ENCODE measurements at regions not wholly inside any gene's neighbourhood (a gene's known extent, or its start where the extent isn't known, plus 50 kb on each side); places are given as distances from the start of the nearest gene placed in this dataset.

DNA sequence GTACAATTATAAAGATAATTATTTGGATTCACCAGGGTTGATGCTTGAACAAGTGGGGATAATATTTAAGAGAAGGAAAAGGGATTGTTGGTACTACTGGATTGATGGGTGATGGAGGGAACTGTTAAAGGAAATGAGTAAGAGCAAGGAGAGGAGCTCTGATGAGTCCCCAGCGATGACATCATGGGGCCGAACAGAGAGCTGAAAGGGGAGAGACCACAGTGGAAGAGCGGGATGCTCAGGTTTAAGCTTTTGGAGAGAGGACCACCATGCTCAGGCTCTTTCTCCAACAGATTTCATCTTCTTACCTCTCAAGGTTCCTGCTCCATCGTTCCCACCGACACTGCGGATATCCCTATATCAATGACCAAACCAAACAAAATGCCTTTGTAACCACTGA is 568.7 kb downstream of the ETS1 start:
- no peak overlapping the region; the same call in 1 of the 2 replicates for H2BK120ac ChIP-seq (ENCODE audit: low read depth, low read length)
- H2BK5ac ChIP-seq (ENCODE audit: low read depth, low read length, poor library complexity, severe bottlenecking), result no peak overlapping the region
- no peaks in the 10 kb centered on the region for H4K20me1 ChIP-seq (ENCODE audit: insufficient read depth, low read length)
- H3K23ac ChIP-seq (ENCODE audit: low read depth, low read length), result no peak overlapping the region
- no peak overlapping the region for H2BK20ac ChIP-seq (ENCODE audit: low read depth, low read length)
- no peak overlapping the region for H4K5ac ChIP-seq (ENCODE audit: low read depth, low read length)
- H2BK15ac ChIP-seq (ENCODE audit: low read depth, low read length), result peak overlapping the region; percentile 34; the same call in 1 of the 3 replicates
- no peak overlapping the region for H3K4ac ChIP-seq (ENCODE audit: low read depth, low read length)
- H4K8ac ChIP-seq (ENCODE audit: low read depth in 2 of 2, low read length in 2 of 2), result no peak overlapping the region
- no peak overlapping the region for H4K91ac ChIP-seq (ENCODE audit: insufficient read depth, low read depth, low read length)
- WGBS, 2 experiments (ENCODE audit: extremely low coverage in 2 of 2, insufficient read length in 1 of 2), result 88% methylated on average over 5 of the region's 6 CpGs; no CpG with 5 or more reads in 1 of the 2 experiments
- H3K27ac ChIP-seq (ENCODE audit: insufficient read depth, low read length), result no peak overlapping the region
- H2AK9ac ChIP-seq (replicated peaks; ENCODE audit: low read depth, low read length, poor library complexity), result no peak overlapping the region
- H3K4me1 ChIP-seq (ENCODE audit: control insufficient read depth, insufficient read depth, low read length), result peaks cover 6% of the 10 kb centered on the region
- no peak overlapping the region for H3K4me2 ChIP-seq (ENCODE audit: low read depth, low read length)
- H3K36me3 ChIP-seq (ENCODE audit: control insufficient read depth, insufficient read depth, low read length), result no peaks in the 10 kb centered on the region
- H3K9ac ChIP-seq (ENCODE audit: low read depth, low read length), result no peak overlapping the region
- no peak for ATAC-seq (ENCODE audit: low read depth)
- H3K4me3 ChIP-seq (ENCODE audit: insufficient read depth, low read depth, low read length), result no peak overlapping the region
- intact Hi-C loops (cut with micrococcal nuclease), result no loop called here
- peaks cover 3% of the 10 kb centered on the region; the same call in 1 of the 2 replicates for H3K27me3 ChIP-seq (ENCODE audit: control insufficient read depth, insufficient read depth, low read length)
- DNase-seq, result peak; percentile 23
- TF ChIP-seq POLR2A (IDR thresholded peaks at IDR 0.05; ENCODE audit: low read depth, low read length) (no peak), BHLHE40 (IDR thresholded peaks at IDR 0.05; ENCODE audit: low read depth, low read length) (no peak), MAFK (IDR thresholded peaks at IDR 0.05; ENCODE audit: low read depth, low read length) (no peak), RCOR1 (IDR thresholded peaks at IDR 0.05; ENCODE audit: insufficient replicate concordance, low read length) (no peak), MXI1 (IDR thresholded peaks at IDR 0.05; ENCODE audit: borderline replicate concordance, low read depth, low read length) (no peak), CEBPB (IDR thresholded peaks at IDR 0.05; ENCODE audit: low read depth, low read length) (no peak), NFE2L2 (IDR thresholded peaks at IDR 0.05; ENCODE audit: low read depth, low read length) (no peak), CHD1 (IDR thresholded peaks at IDR 0.05; ENCODE audit: low read depth, low read length) (no peak), RFX5 (IDR thresholded peaks at IDR 0.05; ENCODE audit: low read depth, low read length) (no peak)
- TF ChIP-seq, protein P1, sequence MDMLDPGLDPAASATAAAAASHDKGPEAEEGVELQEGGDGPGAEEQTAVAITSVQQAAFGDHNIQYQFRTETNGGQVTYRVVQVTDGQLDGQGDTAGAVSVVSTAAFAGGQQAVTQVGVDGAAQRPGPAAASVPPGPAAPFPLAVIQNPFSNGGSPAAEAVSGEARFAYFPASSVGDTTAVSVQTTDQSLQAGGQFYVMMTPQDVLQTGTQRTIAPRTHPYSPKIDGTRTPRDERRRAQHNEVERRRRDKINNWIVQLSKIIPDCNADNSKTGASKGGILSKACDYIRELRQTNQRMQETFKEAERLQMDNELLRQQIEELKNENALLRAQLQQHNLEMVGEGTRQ (IDR thresholded peaks at IDR 0.05; ENCODE audit: low read depth, low read length), result no peak
- TF ChIP-seq, protein P2, sequence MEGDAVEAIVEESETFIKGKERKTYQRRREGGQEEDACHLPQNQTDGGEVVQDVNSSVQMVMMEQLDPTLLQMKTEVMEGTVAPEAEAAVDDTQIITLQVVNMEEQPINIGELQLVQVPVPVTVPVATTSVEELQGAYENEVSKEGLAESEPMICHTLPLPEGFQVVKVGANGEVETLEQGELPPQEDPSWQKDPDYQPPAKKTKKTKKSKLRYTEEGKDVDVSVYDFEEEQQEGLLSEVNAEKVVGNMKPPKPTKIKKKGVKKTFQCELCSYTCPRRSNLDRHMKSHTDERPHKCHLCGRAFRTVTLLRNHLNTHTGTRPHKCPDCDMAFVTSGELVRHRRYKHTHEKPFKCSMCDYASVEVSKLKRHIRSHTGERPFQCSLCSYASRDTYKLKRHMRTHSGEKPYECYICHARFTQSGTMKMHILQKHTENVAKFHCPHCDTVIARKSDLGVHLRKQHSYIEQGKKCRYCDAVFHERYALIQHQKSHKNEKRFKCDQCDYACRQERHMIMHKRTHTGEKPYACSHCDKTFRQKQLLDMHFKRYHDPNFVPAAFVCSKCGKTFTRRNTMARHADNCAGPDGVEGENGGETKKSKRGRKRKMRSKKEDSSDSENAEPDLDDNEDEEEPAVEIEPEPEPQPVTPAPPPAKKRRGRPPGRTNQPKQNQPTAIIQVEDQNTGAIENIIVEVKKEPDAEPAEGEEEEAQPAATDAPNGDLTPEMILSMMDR (conservative IDR thresholded peaks at IDR 0.05; ENCODE audit: low read depth, low read length), result no peak
- TF ChIP-seq, protein P3, sequence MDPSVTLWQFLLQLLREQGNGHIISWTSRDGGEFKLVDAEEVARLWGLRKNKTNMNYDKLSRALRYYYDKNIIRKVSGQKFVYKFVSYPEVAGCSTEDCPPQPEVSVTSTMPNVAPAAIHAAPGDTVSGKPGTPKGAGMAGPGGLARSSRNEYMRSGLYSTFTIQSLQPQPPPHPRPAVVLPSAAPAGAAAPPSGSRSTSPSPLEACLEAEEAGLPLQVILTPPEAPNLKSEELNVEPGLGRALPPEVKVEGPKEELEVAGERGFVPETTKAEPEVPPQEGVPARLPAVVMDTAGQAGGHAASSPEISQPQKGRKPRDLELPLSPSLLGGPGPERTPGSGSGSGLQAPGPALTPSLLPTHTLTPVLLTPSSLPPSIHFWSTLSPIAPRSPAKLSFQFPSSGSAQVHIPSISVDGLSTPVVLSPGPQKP (IDR thresholded peaks at IDR 0.05; ENCODE audit: borderline replicate concordance, low read depth, low read length), result no peak
- in situ Hi-C loops (cut with MboI; ENCODE audit: low sequenced_read_pairs), result no loop called here
- H3K9me3 ChIP-seq (ENCODE audit: control insufficient read depth, insufficient read depth, low read length), result no peaks in the 10 kb centered on the region
- H3K18ac ChIP-seq (ENCODE audit: low read depth, low read length), result no peak overlapping the region
- no peaks in the 10 kb centered on the region for H3K9me1 ChIP-seq (ENCODE audit: insufficient read depth, low read length)
- POLR2A ChIA-PET (ENCODE audit: unreplicated experiment), result no interaction called here
- H2AK5ac ChIP-seq (ENCODE audit: low read depth, low read length), result 0 out of 2 replicates have a peak overlapping the region, but pooled peaks have one; percentile 9
- H3K56ac ChIP-seq (ENCODE audit: extremely low read depth, insufficient read depth, low read length), result no peak overlapping the region
- no TSS peak for BruUV-seq (replicated peaks)
- dilution Hi-C loops (cut with HindIII; ENCODE audit: low sequenced_read_pairs, unreplicated experiment), result no loop called here
- no peak overlapping the region for H3K14ac ChIP-seq (replicated peaks; ENCODE audit: low read depth, low read length)
- no peaks in the 10 kb centered on the region for H3K79me1 ChIP-seq (ENCODE audit: low read depth in 1 of 2, low read length in 2 of 2)
- CTCF ChIA-PET, result no interaction called here
- no peak overlapping the region for H2AFZ ChIP-seq (replicated peaks; ENCODE audit: low read length, poor library complexity)
